ENCODE measurements at regions not wholly inside any gene's neighbourhood (a gene's known extent, or its start where the extent isn't known, plus 50 kb on each side); places are given as distances from the start of the nearest gene placed in this dataset.

- no peak for DNase-seq (ENCODE audit: low spot score)
These were observed 695.7 kb upstream of the POU3F3 start for GRCh38 chr2:104158191-104158590.

- DNase-seq (ENCODE audit: low spot score): no peak
These were observed 690.2 kb upstream of the POU3F3 start for GRCh38 chr2:104163611-104164130.

GRCh38 chr2:104164721-104165252 is 689.1 kb upstream of the POU3F3 start:
- no peak for DNase-seq (ENCODE audit: low spot score)

- DNase-seq (ENCODE audit: low spot score): no peak
These were observed 676.7 kb upstream of the POU3F3 start for GRCh38 chr2:104177179-104177578.

- no peak for DNase-seq (ENCODE audit: low spot score)
These were observed 674.3 kb upstream of the POU3F3 start for GRCh38 chr2:104179644-104180043.

- DNase-seq (ENCODE audit: low spot score): no peak
These were observed 653.3 kb upstream of the POU3F3 start for GRCh38 chr2:104200533-104201168.

GRCh38 chr2:104213758-104214157 is 640.2 kb upstream of the POU3F3 start:
- DNase-seq (ENCODE audit: low spot score): no peak

- DNase-seq (ENCODE audit: low spot score): no peak
These were observed 638.4 kb upstream of the POU3F3 start for GRCh38 chr2:104215269-104216161.

- DNase-seq (ENCODE audit: low spot score): no peak
These were observed 620.3 kb upstream of the POU3F3 start for GRCh38 chr2:104233591-104233990.

GRCh38 chr2:104236491-104236890 is 617.4 kb upstream of the POU3F3 start:
- no peak for DNase-seq (ENCODE audit: low spot score)

- DNase-seq (ENCODE audit: low spot score): no peak
These were observed 612.9 kb upstream of the POU3F3 start for GRCh38 chr2:104240984-104241383.

- no peak for DNase-seq (ENCODE audit: low spot score)
These were observed 604.3 kb upstream of the POU3F3 start for GRCh38 chr2:104249629-104250028.

GRCh38 chr2:104250635-104251034 is 603.3 kb upstream of the POU3F3 start:
- no peak for DNase-seq (ENCODE audit: low spot score)

GRCh38 chr2:104254017-104254416 is 599.9 kb upstream of the POU3F3 start:
- no peak for DNase-seq (ENCODE audit: low spot score)

GRCh38 chr2:104262714-104263113 is 591.2 kb upstream of the POU3F3 start:
- no peak for DNase-seq (ENCODE audit: low spot score)

GRCh38 chr2:104279646-104280045 is 574.3 kb upstream of the POU3F3 start:
- no peak for DNase-seq (ENCODE audit: low spot score)

GRCh38 chr2:104280216-104280615 is 573.7 kb upstream of the POU3F3 start:
- DNase-seq (ENCODE audit: low spot score): no peak

- no peak for DNase-seq (ENCODE audit: low spot score)
These were observed 567.1 kb upstream of the POU3F3 start for GRCh38 chr2:104286841-104287240.

- DNase-seq (ENCODE audit: low spot score): no peak
These were observed 564.0 kb upstream of the POU3F3 start for GRCh38 chr2:104289651-104290565.

- no peak for DNase-seq (ENCODE audit: low spot score)
These were observed 563.4 kb upstream of the POU3F3 start for GRCh38 chr2:104290566-104290891.

- no peak for DNase-seq (ENCODE audit: low spot score)
These were observed 541.2 kb upstream of the POU3F3 start for GRCh38 chr2:104312684-104313083.
